ENCODE measurements at regions not wholly inside any gene's neighbourhood (a gene's known extent, or its start where the extent isn't known, plus 50 kb on each side); places are given as distances from the start of the nearest gene placed in this dataset.

DNA sequence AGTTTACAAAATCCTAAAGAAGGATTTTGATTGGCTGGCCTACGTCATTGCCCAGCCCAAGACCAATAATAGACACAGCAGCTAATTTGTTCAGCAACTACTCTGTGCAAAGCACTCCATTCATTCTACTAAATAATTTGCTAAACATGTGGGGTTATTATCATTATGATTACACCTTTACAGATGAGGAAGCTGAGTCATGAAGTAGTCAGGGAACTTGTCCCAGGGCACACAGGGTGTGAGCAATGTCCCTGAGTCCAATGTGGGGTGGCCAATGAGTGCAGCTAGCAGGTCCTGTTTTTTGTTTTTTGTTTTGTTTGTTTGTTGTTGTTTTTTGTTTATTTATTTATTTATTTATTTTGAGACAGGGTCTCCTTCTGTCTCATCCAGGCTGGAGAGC, 183.6 kb downstream of the ABHD5 start:
- no peak overlapping the region for H2AK5ac ChIP-seq (ENCODE audit: insufficient read length, low read length)

More for the DNA sequence above, 183.6 kb downstream of the ABHD5 start:
- Histone ChIP-seq H3K4me2 (ENCODE audit: insufficient read depth, insufficient read length, low read length) (no peak overlapping the region), H4K91ac (ENCODE audit: insufficient read length, low read depth, low read length) (no peak overlapping the region), H3K56ac (ENCODE audit: insufficient read length, low read depth, low read length) (no peak overlapping the region), H3K23ac (ENCODE audit: insufficient read length, low read depth, low read length) (no peak overlapping the region), H3K14ac (ENCODE audit: insufficient read depth, low read length) (no peak overlapping the region), H2BK5ac (ENCODE audit: insufficient read length, low read length) (no peak overlapping the region), H3K4ac (ENCODE audit: low read depth, low read length) (no peak overlapping the region), H4K5ac (ENCODE audit: insufficient read length, low read depth, low read length) (no peak overlapping the region), H3K4me1 (ENCODE audit: insufficient read depth, low read length) (peaks cover 4% of the 10 kb centered on the region; the same call in 1 of the 2 replicates), H3K18ac (ENCODE audit: insufficient read length, low read depth, low read length) (no peak overlapping the region), H3K79me1 (ENCODE audit: insufficient read depth, low read depth, low read length, poor library complexity, severe bottlenecking) (no peaks in the 10 kb centered on the region), H2AFZ (ENCODE audit: low read length) (no peak overlapping the region), H3T11ph (ENCODE audit: low read length) (no peak overlapping the region), H3K23me2 (ENCODE audit: insufficient read length, low read depth, low read length, poor library complexity, severe bottlenecking) (no peaks in the 10 kb centered on the region), H2BK120ac (ENCODE audit: low read depth, low read length, poor library complexity, severe bottlenecking) (no peak overlapping the region), H2BK12ac (ENCODE audit: insufficient read length, low read depth, low read length) (no peak overlapping the region), H3K9me3 (ENCODE audit: control insufficient read depth, low read depth, low read length) (no peaks in the 10 kb centered on the region), H2BK15ac (ENCODE audit: low read depth, low read length) (no peak overlapping the region), H4K8ac (replicated peaks; ENCODE audit: insufficient read length, low read depth, low read length) (no peak overlapping the region), H3K27ac (ENCODE audit: insufficient read length, low read depth, low read length) (no peak overlapping the region), H4K20me1 (ENCODE audit: control insufficient read depth, insufficient read depth, insufficient read length) (no peaks in the 10 kb centered on the region), H2BK20ac (ENCODE audit: low read depth, low read length, poor library complexity, severe bottlenecking) (no peak overlapping the region), H3K79me2 (ENCODE audit: insufficient read depth, low read length) (no peaks in the 10 kb centered on the region), H3K9ac (ENCODE audit: extremely low read depth, insufficient read length, low read length) (no peak overlapping the region), H3K27me3 (ENCODE audit: insufficient read depth, low read length) (no peaks in the 10 kb centered on the region)
- Mint-ChIP-seq H3K4me1 (peaks cover 41 to 60% of the 10 kb centered on the region in 2 experiments), H3K9me3 (peaks cover 2 to 3% of the 10 kb centered on the region in 2 experiments; a peak in 2 of 5 replicates), H3K36me3 (ENCODE audit: insufficient read depth in 1 of 3, low read depth in 3 of 3) (peaks cover 0 to 4% (median 0%) of the 10 kb centered on the region in 3 experiments; a peak in 1 of 7 replicates), H3K27me3 (ENCODE audit: low read depth) (peaks cover 4% of the 10 kb centered on the region), H3K27ac (no peak overlapping the region; a peak in 1 of 7 replicates), H3K4me3 (no peak overlapping the region)
- no peak for TF ChIP-seq CTCF (conservative IDR thresholded peaks at IDR 0.05)
- DNase-seq = no peak
- WGBS (ENCODE audit: extremely low coverage, insufficient read length, low lambda C conversion rate) = no CpG with 5 or more reads among the region's 1 CpG

Measured in H9 (cell line).